ENCODE measurements at regions not wholly inside any gene's neighbourhood (a gene's known extent, or its start where the extent isn't known, plus 50 kb on each side); places are given as distances from the start of the nearest gene placed in this dataset.

DNA sequence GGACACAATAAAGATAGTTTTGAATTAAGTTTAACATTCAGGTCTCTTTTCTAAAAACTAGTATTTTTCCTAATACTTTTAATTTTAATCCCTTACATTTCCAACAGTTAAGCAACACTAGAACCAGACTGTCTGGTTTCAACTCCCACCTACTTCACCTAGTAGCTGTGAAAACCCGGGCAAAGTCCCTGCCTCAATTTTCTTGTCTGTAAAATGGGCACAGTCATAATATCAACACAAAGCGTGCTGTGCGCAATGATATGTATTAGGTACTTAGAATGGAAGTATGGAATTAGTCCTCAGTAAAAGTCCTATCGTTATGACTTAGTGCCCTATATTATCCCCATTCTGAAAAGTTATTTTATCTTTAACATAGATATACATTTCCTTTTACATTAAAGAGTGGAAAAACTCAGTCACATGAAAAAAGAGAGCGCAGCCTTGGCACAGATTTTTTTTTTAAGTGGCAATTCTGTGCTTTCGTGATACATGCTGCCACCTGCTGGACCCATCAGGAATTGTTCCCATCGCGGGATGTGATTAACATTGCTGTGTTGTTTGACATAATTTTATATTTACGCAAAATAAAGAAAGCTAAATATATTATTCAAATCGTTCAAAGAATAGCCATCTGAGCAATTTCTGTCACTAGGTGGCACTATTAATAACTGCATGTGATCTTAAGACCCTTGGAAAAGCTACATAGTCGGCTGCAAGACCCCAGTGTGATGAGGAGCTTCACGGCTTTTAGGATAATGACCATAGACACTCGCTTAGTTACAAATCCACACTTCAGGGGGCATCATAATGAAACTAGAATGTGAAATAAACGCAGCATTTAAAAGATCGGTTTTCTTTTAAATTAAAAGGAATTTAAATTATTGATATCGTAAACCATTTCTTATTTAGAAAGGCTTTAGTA is 59.9 kb downstream of the LIG4 start:
- no peak for TF ChIP-seq EZH2 (IDR thresholded peaks at IDR 0.05; ENCODE audit: low read length, unreplicated experiment)
- TF ChIP-seq, protein P1, sequence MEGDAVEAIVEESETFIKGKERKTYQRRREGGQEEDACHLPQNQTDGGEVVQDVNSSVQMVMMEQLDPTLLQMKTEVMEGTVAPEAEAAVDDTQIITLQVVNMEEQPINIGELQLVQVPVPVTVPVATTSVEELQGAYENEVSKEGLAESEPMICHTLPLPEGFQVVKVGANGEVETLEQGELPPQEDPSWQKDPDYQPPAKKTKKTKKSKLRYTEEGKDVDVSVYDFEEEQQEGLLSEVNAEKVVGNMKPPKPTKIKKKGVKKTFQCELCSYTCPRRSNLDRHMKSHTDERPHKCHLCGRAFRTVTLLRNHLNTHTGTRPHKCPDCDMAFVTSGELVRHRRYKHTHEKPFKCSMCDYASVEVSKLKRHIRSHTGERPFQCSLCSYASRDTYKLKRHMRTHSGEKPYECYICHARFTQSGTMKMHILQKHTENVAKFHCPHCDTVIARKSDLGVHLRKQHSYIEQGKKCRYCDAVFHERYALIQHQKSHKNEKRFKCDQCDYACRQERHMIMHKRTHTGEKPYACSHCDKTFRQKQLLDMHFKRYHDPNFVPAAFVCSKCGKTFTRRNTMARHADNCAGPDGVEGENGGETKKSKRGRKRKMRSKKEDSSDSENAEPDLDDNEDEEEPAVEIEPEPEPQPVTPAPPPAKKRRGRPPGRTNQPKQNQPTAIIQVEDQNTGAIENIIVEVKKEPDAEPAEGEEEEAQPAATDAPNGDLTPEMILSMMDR (conservative IDR thresholded peaks at IDR 0.05; ENCODE audit: low read depth, low read length): peak; percentile 91

Data from PC-3 (cell line).